Parathyroid adenoma (tissue), 2 donors: ENCODE measurements at regions not wholly inside any gene's neighbourhood (a gene's known extent, or its start where the extent isn't known, plus 50 kb on each side); places are given as distances from the start of the nearest gene placed in this dataset.

Experiments
- H2AFZ ChIP-seq: fragments of 300-600 bp; sonication (generic); one replicate; pipeline ENCODE4 v1.7.0; 2017; ENCODE audit warnings: antibody characterized with exemption, mild to moderate bottlenecking
- H3K27ac ChIP-seq: fragments of 300-600 bp; sonication (generic); one replicate; pipeline ENCODE4 v1.7.0; 2017
- H3K27me3 ChIP-seq: fragments of 300-600 bp; sonication (generic); one replicate; pipeline ENCODE4 v1.7.0; 2017; ENCODE audit warnings: low read length; ENCODE audit not compliant: control insufficient read depth, insufficient read depth
- H3K36me3 ChIP-seq: fragments of 300-600 bp; sonication (generic); one replicate; pipeline ENCODE4 v1.7.0; 2017; ENCODE audit warnings: low read length; ENCODE audit not compliant: control insufficient read depth, insufficient read depth
- H3K4me1 ChIP-seq: fragments of 300-600 bp; sonication (generic); one replicate; pipeline ENCODE4 v1.7.0; 2017; ENCODE audit warnings: control low read depth
- H3K4me2 ChIP-seq: fragments of 300-600 bp; sonication (generic); one replicate; pipeline ENCODE4 v1.7.0; 2017; ENCODE audit warnings: low read length
- H3K4me3 ChIP-seq: fragments of 300-600 bp; sonication (generic); one replicate; pipeline ENCODE4 v1.7.0; 2017; ENCODE audit warnings: low read depth, low read length
- H3K79me2 ChIP-seq: fragments of 300-600 bp; sonication (generic); one replicate; pipeline ENCODE4 v1.7.0; 2017; ENCODE audit warnings: control low read depth
- H3K9ac ChIP-seq: fragments of 300-600 bp; sonication (generic); one replicate; pipeline ENCODE4 v1.7.0; 2017; ENCODE audit warnings: mild to moderate bottlenecking
- H3K9me3 ChIP-seq: fragments of 300-600 bp; sonication (generic); one replicate; pipeline ENCODE4 v1.7.0; 2017; ENCODE audit warnings: low read length; ENCODE audit not compliant: control insufficient read depth
- CTCF ChIP-seq: fragments of 300-600 bp; sonication (generic); IDR thresholded peaks from one replicate; pipeline ENCODE4 v1.7.0; 2017; ENCODE audit warnings: antibody characterized with exemption, mild to moderate bottlenecking
- donor health status: primary hyperparathyroidism.

GRCh38 chr14:34044373-34044637, 93.4 kb upstream of the EGLN3 start:
- Histone ChIP-seq H3K27ac (no peak overlapping the region), H3K27me3 (no peaks in the 10 kb centered on the region), H3K4me2 (no peak overlapping the region), H3K36me3 (no peaks in the 10 kb centered on the region), H3K79me2 (no peaks in the 10 kb centered on the region), H3K9me3 (no peaks in the 10 kb centered on the region), H3K4me3 (no peak overlapping the region), H3K9ac (no peak overlapping the region), H2AFZ (no peak overlapping the region), H3K4me1 (no peaks in the 10 kb centered on the region)
- TF ChIP-seq CTCF: no peak

- H3K27me3 ChIP-seq: no peaks in the 10 kb centered on the region
- H3K9me3 ChIP-seq: no peaks in the 10 kb centered on the region
- H3K27ac ChIP-seq: no peak overlapping the region
- no peak overlapping the region for H2AFZ ChIP-seq
- TF ChIP-seq CTCF: no peak
- no peaks in the 10 kb centered on the region for H3K36me3 ChIP-seq
- no peak overlapping the region for H3K9ac ChIP-seq
- H3K4me3 ChIP-seq: no peak overlapping the region
- no peaks in the 10 kb centered on the region for H3K4me1 ChIP-seq
- no peaks in the 10 kb centered on the region for H3K79me2 ChIP-seq
- no peak overlapping the region for H3K4me2 ChIP-seq
These were observed 92.9 kb upstream of the EGLN3 start for GRCh38 chr14:34043627-34044372.

DNA sequence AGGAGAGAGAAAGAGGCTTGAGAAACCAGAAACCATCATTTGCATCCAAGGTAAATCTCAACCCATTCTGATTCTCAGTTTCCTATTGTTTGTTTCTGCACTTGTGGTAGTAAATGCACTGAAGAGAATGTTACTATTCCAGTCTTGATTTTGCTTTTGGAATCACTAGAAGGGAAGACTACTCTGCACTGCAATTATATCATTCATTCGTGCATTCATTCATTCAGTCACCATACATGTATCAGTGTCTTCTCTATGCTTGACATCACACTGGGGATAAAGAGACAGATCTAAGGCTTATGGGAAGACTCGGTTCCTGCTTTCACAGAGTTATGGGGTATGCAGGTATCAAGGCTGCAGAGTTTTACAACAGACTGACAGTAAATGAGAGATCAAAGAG, 90.3 kb upstream of the EGLN3 start:
- no peak for TF ChIP-seq CTCF
- Histone ChIP-seq H3K9ac (no peak overlapping the region), H3K4me2 (no peak overlapping the region), H3K9me3 (no peaks in the 10 kb centered on the region), H3K79me2 (no peaks in the 10 kb centered on the region), H3K4me3 (no peak overlapping the region), H3K27ac (no peak overlapping the region), H3K27me3 (no peaks in the 10 kb centered on the region), H3K36me3 (no peaks in the 10 kb centered on the region), H2AFZ (no peak overlapping the region), H3K4me1 (no peaks in the 10 kb centered on the region)

DNA sequence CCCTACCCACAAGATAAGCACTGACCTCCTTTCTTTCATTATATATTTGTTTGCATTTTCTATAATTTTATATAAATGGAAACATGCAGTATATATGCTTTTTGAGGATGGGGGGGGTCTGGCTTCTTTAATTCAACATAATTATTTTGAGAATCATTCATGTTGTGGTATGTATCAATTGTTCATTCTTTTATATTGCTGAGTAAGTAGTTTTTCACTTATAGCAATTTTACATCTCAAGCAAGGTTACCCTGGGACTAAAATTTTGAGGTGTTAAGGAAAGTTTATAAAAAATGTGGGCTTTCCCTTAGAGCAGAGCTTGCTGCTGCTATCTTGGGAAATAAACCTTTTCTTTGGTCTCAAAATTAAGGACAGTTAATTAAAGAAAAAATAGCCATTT, 89.9 kb upstream of the EGLN3 start:
- H3K79me2 ChIP-seq: no peaks in the 10 kb centered on the region
- no peaks in the 10 kb centered on the region for H3K9me3 ChIP-seq
- no peak overlapping the region for H3K4me3 ChIP-seq
- H3K4me2 ChIP-seq: no peak overlapping the region
- no peak overlapping the region for H2AFZ ChIP-seq
- H3K27me3 ChIP-seq: no peaks in the 10 kb centered on the region
- H3K4me1 ChIP-seq: no peaks in the 10 kb centered on the region
- no peaks in the 10 kb centered on the region for H3K36me3 ChIP-seq
- TF ChIP-seq CTCF: no peak
- no peak overlapping the region for H3K27ac ChIP-seq
- no peak overlapping the region for H3K9ac ChIP-seq

GRCh38 chr14:34039428-34040047, 88.7 kb upstream of the EGLN3 start:
- no peak overlapping the region for H3K4me2 ChIP-seq
- no peaks in the 10 kb centered on the region for H3K36me3 ChIP-seq
- H3K27me3 ChIP-seq: no peaks in the 10 kb centered on the region
- no peak overlapping the region for H3K4me3 ChIP-seq
- H2AFZ ChIP-seq: no peak overlapping the region
- no peaks in the 10 kb centered on the region for H3K4me1 ChIP-seq
- TF ChIP-seq CTCF: no peak
- no peak overlapping the region for H3K9ac ChIP-seq
- H3K9me3 ChIP-seq: no peaks in the 10 kb centered on the region
- no peak overlapping the region for H3K27ac ChIP-seq
- H3K79me2 ChIP-seq: no peaks in the 10 kb centered on the region
